ENCODE measurements at regions not wholly inside any gene's neighbourhood (a gene's known extent, or its start where the extent isn't known, plus 50 kb on each side); places are given as distances from the start of the nearest gene placed in this dataset.

DNA sequence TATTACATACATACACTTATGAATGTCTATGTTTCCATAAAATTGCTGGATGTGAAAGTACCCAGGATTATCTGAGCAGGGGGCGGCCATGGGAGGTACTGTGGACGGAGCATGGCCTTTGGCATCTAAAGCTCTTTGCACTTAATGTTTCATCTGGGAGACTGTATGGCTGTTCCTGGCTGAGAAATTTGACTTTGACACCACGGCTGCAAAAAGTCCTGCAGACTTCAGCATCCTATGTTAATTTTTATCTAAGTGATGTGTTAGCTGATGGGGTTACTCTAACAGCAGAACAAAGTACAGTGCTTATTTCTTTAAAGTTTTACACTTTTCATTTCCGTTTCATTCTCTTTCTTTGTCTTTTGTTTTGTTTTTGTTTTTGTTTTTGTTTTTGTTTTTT, 139.8 kb upstream of the STX18 start:
- TF ChIP-seq YY1 (IDR thresholded peaks at IDR 0.05; ENCODE audit: insufficient read depth, insufficient read length): no peak
- no peak for TF ChIP-seq ZNF274 (IDR thresholded peaks at IDR 0.05; ENCODE audit: low read depth, low read length)
